IMR-90 (cell line): ENCODE measurements at regions not wholly inside any gene's neighbourhood (a gene's known extent, or its start where the extent isn't known, plus 50 kb on each side); places are given as distances from the start of the nearest gene placed in this dataset.
A peak's percentile ranks its signal among the peaks of the same experiment; 100 is the strongest.

Source experiments
- ATAC-seq: fragments of 200-7000 bp; cut with Tn5 transposase; 2 replicates; pipeline ENCODE4 v1.9.1; 2020; ENCODE audit warnings: low read depth, mild to moderate bottlenecking, moderate library complexity
- BruUV-seq: library from RNA; stranded (reverse); fragments of 400-500 nt; replicated peaks from 2 replicates; lab custom pipeline; 2021; lab: Mats Ljungman, UMichigan
- CTCF ChIA-PET: fragments of 300-600 bp; formaldehyde crosslinking; extraction: SDS; loops from one replicate; lab custom pipeline; 2021; ENCODE audit warnings: antibody characterized with exemption; lab: Yijun Ruan, JAX
- POLR2A ChIA-PET: fragments of 300-600 bp; sonication (Branson Sonifier 250); formaldehyde crosslinking; loops from one replicate; lab custom pipeline; 2022; ENCODE audit warnings: antibody characterized with exemption; ENCODE audit not compliant: unreplicated experiment; lab: Charles Lee
- DNase-seq: peaks from one replicate; pipeline ENCODE4 v3.0.0; 2013
- H2AFZ ChIP-seq: replicated peaks from 2 replicates; pipeline ENCODE3; 2013; ENCODE audit warnings: low read length, mild to moderate bottlenecking; ENCODE audit not compliant: poor library complexity
- H2AK5ac ChIP-seq: 2 replicates; pipeline ENCODE4 v1.6.1; 2013; ENCODE audit warnings: low read depth, low read length, inconsistent platforms
- H2AK9ac ChIP-seq: replicated peaks from 2 replicates; pipeline ENCODE3; 2013; ENCODE audit warnings: mild to moderate bottlenecking, low read depth, low read length, moderate library complexity; ENCODE audit not compliant: poor library complexity
- H2BK120ac ChIP-seq: 2 replicates; pipeline ENCODE4 v1.6.1; 2013; ENCODE audit warnings: low read depth, low read length, inconsistent platforms
- H2BK15ac ChIP-seq: 3 replicates; pipeline ENCODE4 v1.6.1; 2013; ENCODE audit warnings: low read depth, low read length, inconsistent platforms
- H2BK20ac ChIP-seq: 2 replicates; pipeline ENCODE4 v1.6.1; 2013; ENCODE audit warnings: low read depth, mild to moderate bottlenecking, inconsistent platforms, low read length, moderate library complexity
- H2BK5ac ChIP-seq: 2 replicates; pipeline ENCODE4 v1.6.1; 2013; ENCODE audit warnings: mild to moderate bottlenecking, low read depth, low read length, inconsistent platforms; ENCODE audit not compliant: poor library complexity, severe bottlenecking
- H3K14ac ChIP-seq: replicated peaks from 2 replicates; pipeline ENCODE4 v1.6.1; 2013; ENCODE audit warnings: low read depth, low read length, inconsistent platforms
- H3K18ac ChIP-seq: 2 replicates; pipeline ENCODE4 v1.6.1; 2013; ENCODE audit warnings: low read depth, low read length, control low read depth
- H3K23ac ChIP-seq: 2 replicates; pipeline ENCODE4 v1.6.1; 2013; ENCODE audit warnings: low read depth, low read length, inconsistent platforms
- H3K27ac ChIP-seq: 2 replicates; pipeline ENCODE4 v1.5.1; 2013; ENCODE audit warnings: mild to moderate bottlenecking, control low read depth, low read length; ENCODE audit not compliant: insufficient read depth
- H3K27me3 ChIP-seq: 2 replicates; pipeline ENCODE4 v1.6.1; 2013; ENCODE audit warnings: low read length; ENCODE audit not compliant: control insufficient read depth, insufficient read depth
- H3K36me3 ChIP-seq: 2 replicates; pipeline ENCODE4 v1.6.1; 2013; ENCODE audit warnings: low read length, mixed read lengths; ENCODE audit not compliant: control insufficient read depth, insufficient read depth
- H3K4ac ChIP-seq: 2 replicates; pipeline ENCODE4 v1.6.1; 2013; ENCODE audit warnings: low read depth, low read length, inconsistent platforms
- H3K4me1 ChIP-seq: 2 replicates; pipeline ENCODE4 v1.6.1; 2013; ENCODE audit warnings: low read length, mixed read lengths; ENCODE audit not compliant: control insufficient read depth, insufficient read depth
- H3K4me2 ChIP-seq: 2 replicates; pipeline ENCODE4 v1.6.1; 2013; ENCODE audit warnings: low read depth, mild to moderate bottlenecking, control low read depth, low read length, moderate library complexity
- H3K4me3 ChIP-seq: 2 replicates; pipeline ENCODE4 v1.5.1; 2013; ENCODE audit warnings: low read depth, mild to moderate bottlenecking, control low read depth, low read length, moderate library complexity; ENCODE audit not compliant: insufficient read depth
- H3K56ac ChIP-seq: 2 replicates; pipeline ENCODE4 v1.6.1; 2013; ENCODE audit warnings: low read length, inconsistent platforms; ENCODE audit not compliant: insufficient read depth; ENCODE audit errors: extremely low read depth
- H3K79me1 ChIP-seq, 2 experiments: 2 replicates each; pipeline ENCODE4 v1.6.1; 2013; ENCODE audit warnings: low read length in 2 of 2, inconsistent platforms in 1 of 2, low read depth in 1 of 2
- H3K9ac ChIP-seq: 2 replicates; pipeline ENCODE4 v1.6.1; 2013; ENCODE audit warnings: low read depth, low read length, control low read depth
- H3K9me1 ChIP-seq: 2 replicates; pipeline ENCODE4 v1.6.1; 2013; ENCODE audit warnings: low read length, inconsistent platforms; ENCODE audit not compliant: insufficient read depth
- H3K9me3 ChIP-seq: 2 replicates; pipeline ENCODE4 v1.6.1; 2013; ENCODE audit warnings: low read length; ENCODE audit not compliant: control insufficient read depth, insufficient read depth
- H4K20me1 ChIP-seq: 2 replicates; pipeline ENCODE4 v1.6.1; 2013; ENCODE audit warnings: low read length, inconsistent platforms; ENCODE audit not compliant: insufficient read depth
- H4K5ac ChIP-seq: 2 replicates; pipeline ENCODE4 v1.6.1; 2013; ENCODE audit warnings: mild to moderate bottlenecking, low read depth, low read length, control low read depth
- H4K8ac ChIP-seq, 2 experiments: 2 replicates each; pipeline ENCODE4 v1.6.1; 2013; ENCODE audit warnings: low read depth in 2 of 2, low read length in 2 of 2, control low read depth in 1 of 2, inconsistent platforms in 1 of 2
- H4K91ac ChIP-seq: 2 replicates; pipeline ENCODE4 v1.6.1; 2013; ENCODE audit warnings: low read depth, low read length, inconsistent platforms; ENCODE audit not compliant: insufficient read depth
- BHLHE40 ChIP-seq: fragments of 150-350 bp; IDR thresholded peaks from 2 replicates; pipeline ENCODE4 v1.6.1; 2016; ENCODE audit warnings: mild to moderate bottlenecking, low read depth, low read length
- CEBPB ChIP-seq: IDR thresholded peaks from 2 replicates; pipeline ENCODE4 v1.6.1; 2012; ENCODE audit warnings: low read depth, low read length, improper control_type of control experiment
- CHD1 ChIP-seq: IDR thresholded peaks from 2 replicates; pipeline ENCODE4 v1.6.1; 2012; ENCODE audit warnings: low read depth, low read length, improper control_type of control experiment
- CTCF ChIP-seq: conservative IDR thresholded peaks from 2 replicates; pipeline ENCODE4 v1.5.1; 2012; ENCODE audit warnings: mild to moderate bottlenecking, low read depth, low read length, improper control_type of control experiment
- ELK1 ChIP-seq: fragments of 150-350 bp; IDR thresholded peaks from 2 replicates; pipeline ENCODE4 v1.6.1; 2016; ENCODE audit warnings: low read depth, mild to moderate bottlenecking, low read length, moderate library complexity, borderline replicate concordance
- FOS ChIP-seq: fragments of 150-350 bp; IDR thresholded peaks from 2 replicates; pipeline ENCODE4 v1.6.1; 2016; ENCODE audit warnings: low read depth, low read length
- MAFK ChIP-seq: IDR thresholded peaks from 2 replicates; pipeline ENCODE4 v1.6.1; 2012; ENCODE audit warnings: low read depth, low read length, improper control_type of control experiment
- MAZ ChIP-seq: IDR thresholded peaks from 2 replicates; pipeline ENCODE4 v1.6.1; 2012; ENCODE audit warnings: low read depth, mild to moderate bottlenecking, low read length, improper control_type of control experiment, moderate library complexity, borderline replicate concordance
- MXI1 ChIP-seq: IDR thresholded peaks from 2 replicates; pipeline ENCODE4 v1.6.1; 2012; ENCODE audit warnings: low read depth, mild to moderate bottlenecking, low read length, moderate library complexity, borderline replicate concordance
- NFE2L2 ChIP-seq: fragments of 150-350 bp; IDR thresholded peaks from 2 replicates; pipeline ENCODE4 v1.6.1; 2016; ENCODE audit warnings: low read depth, mild to moderate bottlenecking, low read length
- POLR2A ChIP-seq: IDR thresholded peaks from 2 replicates; pipeline ENCODE4 v1.6.1; 2012; ENCODE audit warnings: mild to moderate bottlenecking, low read depth, low read length
- RAD21 ChIP-seq: IDR thresholded peaks from 2 replicates; pipeline ENCODE4 v1.6.1; 2012; ENCODE audit warnings: low read length, improper control_type of control experiment
- RCOR1 ChIP-seq: IDR thresholded peaks from 2 replicates; pipeline ENCODE4 v1.6.1; 2012; ENCODE audit warnings: mild to moderate bottlenecking, low read length, improper control_type of control experiment; ENCODE audit not compliant: insufficient replicate concordance
- RFX5 ChIP-seq: IDR thresholded peaks from 2 replicates; pipeline ENCODE4 v1.8.0; 2012; ENCODE audit warnings: low read depth, mild to moderate bottlenecking, low read length, moderate library complexity
- SMC3 ChIP-seq: fragments of 150-350 bp; IDR thresholded peaks from 2 replicates; pipeline ENCODE4 v1.6.1; 2016; ENCODE audit warnings: low read depth, mild to moderate bottlenecking, antibody characterized with exemption, low read length, moderate library complexity
- USF2 ChIP-seq: fragments of 150-350 bp; IDR thresholded peaks from 2 replicates; pipeline ENCODE4 v1.6.1; 2017; ENCODE audit warnings: mild to moderate bottlenecking, antibody characterized with exemption, low read length, low read depth
- WGBS, 2 experiments: methylation state at CpG; one replicate each; pipeline versions ENCODE4 v1.1.5 to v1.1.7; 2013; ENCODE audit warnings: missing lambda C conversion rate in 2 of 2; ENCODE audit not compliant: insufficient read length in 1 of 2; ENCODE audit errors: extremely low coverage in 2 of 2; 5-methylcytosine and 5-hydroxymethylcytosine counted together
- dilution Hi-C: fragments of 300-500 bp; cut with HindIII; formaldehyde crosslinking; loops from one replicate; pipeline ENCODE4 v1.14.3; 2018; ENCODE audit warnings: low sequenced_read_pairs; ENCODE audit not compliant: unreplicated experiment
- in situ Hi-C: fragments of 300-500 bp; cut with MboI; formaldehyde crosslinking; loops from 3 replicates; pipeline ENCODE4 v1.14.3; 2019; ENCODE audit warnings: low sequenced_read_pairs, inconsistent platforms, mixed read lengths
- intact Hi-C: fragments of 100-400 bp; cut with micrococcal nuclease; formaldehyde crosslinking; loops from 2 replicates; pipeline ENCODE4 v1.10.0; 2022

DNA sequence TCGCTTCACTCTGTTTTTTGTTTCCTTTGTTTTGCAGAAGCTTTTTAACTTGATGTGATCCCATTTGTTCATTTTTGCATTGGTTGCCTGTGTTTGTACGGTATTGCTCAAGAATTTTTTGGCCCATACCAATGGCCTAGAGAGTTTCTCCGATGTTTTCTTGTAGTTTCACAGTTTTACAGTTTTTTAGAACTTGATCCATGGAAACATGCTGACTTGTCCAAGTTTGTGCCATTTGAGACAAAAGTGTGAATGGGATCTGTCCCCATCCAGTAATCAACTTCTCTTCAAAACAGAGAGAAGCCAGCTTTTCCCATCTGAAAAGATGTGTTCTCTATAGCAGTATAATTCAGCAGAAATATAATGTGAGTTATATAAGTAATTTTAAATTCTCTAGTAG lies 266.5 kb upstream of the LRTM1 start:
- no TSS peak for BruUV-seq
- Histone ChIP-seq H3K4ac (peak overlapping the region; percentile 77), H2BK15ac (peak overlapping the region; percentile 81; the same call in 1 of the 3 replicates), H3K9ac (no peak overlapping the region), H3K27ac (no peak overlapping the region), H2BK5ac (peak overlapping the region; percentile 49), H4K20me1 (no peaks in the 10 kb centered on the region), H3K56ac (no peak overlapping the region), H3K14ac (peak overlapping the region; percentile 60), H4K91ac (peak overlapping the region; percentile 82), H3K36me3 (no peaks in the 10 kb centered on the region), H4K5ac (peak overlapping the region; percentile 47; the same call in 1 of the 2 replicates), H3K27me3 (no peaks in the 10 kb centered on the region), H3K79me1 (peaks cover 3 to 13% of the 10 kb centered on the region in 2 experiments; a peak in 3 of 4 replicates), H3K9me1 (peaks cover 11% of the 10 kb centered on the region), H3K18ac (peak overlapping the region; percentile 90; the same call in 1 of the 2 replicates), H4K8ac (peak overlapping the region in 1 of 2 experiments; percentile 50; a peak in 2 of 4 replicates), H3K9me3 (no peaks in the 10 kb centered on the region), H2AK9ac (no peak overlapping the region), H2BK120ac (peak overlapping the region; percentile 86), H2AFZ (no peak overlapping the region), H2AK5ac (no peak overlapping the region), H3K4me2 (no peak overlapping the region), H3K4me3 (no peak overlapping the region), H3K23ac (no peak overlapping the region), H2BK20ac (peak overlapping the region; percentile 84), H3K4me1 (peaks cover 21% of the 10 kb centered on the region)
- no peak for ATAC-seq
- intact Hi-C loops = loop anchor here (5.0 to 10.0 kb wide), 2 partner anchors 288 to 430 kb away; no protein-coding TSS in a partner anchor
- POLR2A ChIA-PET = no interaction called here
- DNase-seq = no peak
- in situ Hi-C loops = no loop called here
- TF ChIP-seq CHD1 (no peak), NFE2L2 (no peak), MAZ (no peak), RAD21 (no peak), USF2 (no peak), POLR2A (no peak), MXI1 (no peak), RCOR1 (no peak), SMC3 (no peak), ELK1 (no peak), RFX5 (no peak), BHLHE40 (no peak), CEBPB (no peak), CTCF (no peak), FOS (no peak), MAFK (no peak)
- WGBS, 2 experiments = no CpG with 5 or more reads among the region's 3 CpGs
- CTCF ChIA-PET = no interaction called here
- dilution Hi-C loops = no loop called here
